ENCODE measurements at regions not wholly inside any gene's neighbourhood (a gene's known extent, or its start where the extent isn't known, plus 50 kb on each side); places are given as distances from the start of the nearest gene placed in this dataset.

- no peak for DNase-seq
These were observed 146.4 kb upstream of the GGTLC1 start for GRCh38 chr20:24134930-24135329.

GRCh38 chr20:24134284-24134683 lies 145.7 kb upstream of the GGTLC1 start:
- DNase-seq = no peak

GRCh38 chr20:24132246-24132645 lies 143.7 kb upstream of the GGTLC1 start:
- DNase-seq = no peak

DNA sequence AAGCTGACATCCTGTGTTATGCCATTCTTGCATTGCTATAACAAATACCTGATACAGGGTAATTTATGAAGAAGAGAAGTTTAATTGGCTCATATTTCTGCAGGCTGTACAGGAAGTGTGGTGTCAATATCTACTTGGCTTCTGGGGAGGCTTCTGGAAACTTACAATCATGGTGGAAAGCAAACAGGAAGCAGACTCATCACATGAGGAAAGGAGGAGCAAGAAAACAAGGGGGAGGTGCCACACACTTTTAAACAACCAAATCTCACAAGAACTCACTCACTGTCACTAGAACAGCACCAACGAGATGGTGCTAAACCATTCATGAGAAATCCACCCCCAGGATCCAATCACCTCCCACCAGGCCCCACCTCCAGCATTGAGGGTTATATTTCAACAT lies 143.1 kb upstream of the GGTLC1 start:
- DNase-seq = no peak

- no peak for DNase-seq
These were observed 142.7 kb upstream of the GGTLC1 start for GRCh38 chr20:24131281-24131680.

GRCh38 chr20:24129641-24130040 lies 141.1 kb upstream of the GGTLC1 start:
- DNase-seq = no peak

- DNase-seq = no peak
These were observed 136.5 kb upstream of the GGTLC1 start for GRCh38 chr20:24124951-24125650.

- DNase-seq = no peak
These were observed 135.4 kb upstream of the GGTLC1 start for GRCh38 chr20:24124003-24124402.

GRCh38 chr20:24118441-24119175 lies 130.0 kb upstream of the GGTLC1 start:
- no peak for DNase-seq

- no peak for DNase-seq
These were observed 129.5 kb upstream of the GGTLC1 start for GRCh38 chr20:24118034-24118433.

DNA sequence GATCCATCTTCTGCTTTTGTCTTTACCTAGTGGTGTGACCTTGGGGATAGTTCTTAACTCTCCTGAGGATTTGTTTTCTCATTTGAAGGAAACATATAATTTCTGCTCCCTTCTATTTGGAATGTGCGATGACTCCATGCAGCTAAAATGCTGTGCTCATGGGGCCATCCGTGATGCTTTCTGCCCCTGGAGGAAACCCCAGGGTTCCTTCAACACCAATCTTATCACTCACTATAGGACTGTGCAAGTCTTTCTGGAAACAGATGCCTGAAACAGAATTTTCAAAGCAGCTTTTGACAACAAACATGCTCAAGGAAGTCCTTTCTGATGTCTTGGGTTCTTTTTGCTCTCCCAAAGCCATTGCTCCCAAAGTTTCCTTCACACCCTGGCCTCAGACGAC lies 128.8 kb upstream of the GGTLC1 start:
- no peak for DNase-seq

DNA sequence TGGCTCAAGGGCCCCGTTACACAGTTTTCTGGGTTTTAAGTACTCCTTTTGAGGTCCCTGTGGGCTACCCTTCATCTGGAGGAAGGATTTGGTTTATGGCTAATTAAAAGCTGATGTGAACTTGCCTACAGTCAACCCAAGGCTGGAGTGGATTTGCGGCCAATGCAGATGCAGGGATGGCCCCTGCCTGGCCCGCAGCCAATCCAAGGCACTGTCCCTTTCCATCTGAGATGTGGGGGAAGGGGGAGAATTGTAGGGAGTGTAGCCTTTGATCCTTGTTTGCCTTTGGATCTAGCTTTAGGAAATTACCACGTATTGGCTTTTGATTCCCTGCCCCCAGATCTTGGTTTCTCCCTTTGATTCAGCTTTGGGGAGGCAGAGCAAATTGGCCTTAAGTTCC lies 128.0 kb upstream of the GGTLC1 start:
- no peak for DNase-seq

- no peak for DNase-seq
These were observed 123.8 kb upstream of the GGTLC1 start for GRCh38 chr20:24112360-24112759.

DNA sequence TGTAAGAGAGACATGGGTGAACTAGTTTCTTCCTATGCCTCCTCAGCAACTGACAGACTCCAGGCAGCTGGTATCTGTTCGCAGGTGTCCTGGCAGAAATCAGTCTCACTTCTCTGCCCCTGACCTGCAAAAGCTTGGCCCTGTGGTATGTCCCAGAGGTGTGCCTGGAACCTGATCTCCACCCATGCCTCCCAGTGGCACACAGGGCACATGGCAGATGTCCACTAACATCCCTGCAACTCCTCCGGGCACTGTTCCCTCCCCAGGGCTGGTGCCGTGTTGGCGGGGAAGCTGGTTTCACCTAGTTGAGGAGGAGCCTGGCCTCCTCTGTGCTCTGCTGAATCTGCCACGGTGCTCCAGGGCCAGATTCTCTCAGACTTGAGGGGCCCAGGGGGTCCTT lies 123.3 kb upstream of the GGTLC1 start:
- no peak for DNase-seq

GRCh38 chr20:24109537-24109936 lies 121.0 kb upstream of the GGTLC1 start:
- DNase-seq = no peak

DNA sequence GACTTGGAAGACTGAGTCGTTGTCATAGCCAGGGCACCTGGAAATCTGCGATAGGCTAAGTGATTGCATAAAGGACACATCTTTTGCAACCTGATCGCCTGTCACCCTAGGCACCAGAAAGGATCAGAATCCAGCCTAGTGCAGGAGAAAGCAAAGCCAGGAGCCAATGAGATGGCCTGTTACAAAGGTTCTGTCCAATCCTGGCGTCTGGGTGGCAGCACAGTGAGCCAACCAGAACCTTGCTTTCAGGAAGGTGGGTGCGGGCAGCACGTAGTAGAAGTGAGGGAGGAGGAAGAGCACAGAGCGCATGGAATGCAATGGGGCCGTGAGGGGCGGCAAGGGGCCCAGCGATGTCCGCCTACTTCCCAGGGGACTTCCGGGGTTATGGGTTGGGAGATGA lies 120.4 kb upstream of the GGTLC1 start:
- no peak for DNase-seq

- DNase-seq = no peak
These were observed 120.0 kb upstream of the GGTLC1 start for GRCh38 chr20:24108581-24108980.

DNA sequence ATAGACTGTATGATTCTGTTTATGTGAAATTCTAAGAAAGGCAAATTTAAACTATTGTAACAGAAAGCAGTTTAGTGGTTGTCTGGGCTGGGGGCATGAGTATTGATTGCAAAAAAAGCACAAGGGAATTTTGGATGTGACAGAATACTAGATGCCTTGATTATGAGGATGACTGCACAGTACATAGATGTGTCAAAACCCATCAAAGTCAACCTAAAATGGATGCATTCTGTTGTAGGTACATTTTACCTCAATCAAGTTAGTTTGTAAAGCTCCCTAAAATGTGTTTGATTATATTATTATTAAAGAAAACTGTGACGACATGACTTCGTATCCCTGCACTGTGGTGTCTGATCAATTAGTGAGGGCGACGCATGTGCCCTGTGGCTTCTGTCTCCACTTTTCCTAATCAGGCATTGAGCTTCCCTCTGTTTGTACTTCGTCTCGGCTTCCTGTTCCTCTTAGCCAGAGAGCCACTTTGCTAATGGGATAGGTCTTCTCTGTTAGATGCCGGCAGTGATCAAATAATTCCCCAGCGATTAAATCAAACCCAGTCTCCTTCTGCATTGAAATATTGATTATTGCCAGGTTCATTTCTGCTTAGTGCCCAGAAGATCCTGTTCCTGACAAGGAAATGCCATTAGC lies 118.3 kb upstream of the GGTLC1 start:
- DNase-seq = no peak

- no peak for DNase-seq
These were observed 117.7 kb upstream of the GGTLC1 start for GRCh38 chr20:24106150-24106800.

- DNase-seq = no peak
These were observed 114.3 kb upstream of the GGTLC1 start for GRCh38 chr20:24102749-24103333.

- DNase-seq = no peak
These were observed 113.7 kb upstream of the GGTLC1 start for GRCh38 chr20:24102290-24102689.

DNA sequence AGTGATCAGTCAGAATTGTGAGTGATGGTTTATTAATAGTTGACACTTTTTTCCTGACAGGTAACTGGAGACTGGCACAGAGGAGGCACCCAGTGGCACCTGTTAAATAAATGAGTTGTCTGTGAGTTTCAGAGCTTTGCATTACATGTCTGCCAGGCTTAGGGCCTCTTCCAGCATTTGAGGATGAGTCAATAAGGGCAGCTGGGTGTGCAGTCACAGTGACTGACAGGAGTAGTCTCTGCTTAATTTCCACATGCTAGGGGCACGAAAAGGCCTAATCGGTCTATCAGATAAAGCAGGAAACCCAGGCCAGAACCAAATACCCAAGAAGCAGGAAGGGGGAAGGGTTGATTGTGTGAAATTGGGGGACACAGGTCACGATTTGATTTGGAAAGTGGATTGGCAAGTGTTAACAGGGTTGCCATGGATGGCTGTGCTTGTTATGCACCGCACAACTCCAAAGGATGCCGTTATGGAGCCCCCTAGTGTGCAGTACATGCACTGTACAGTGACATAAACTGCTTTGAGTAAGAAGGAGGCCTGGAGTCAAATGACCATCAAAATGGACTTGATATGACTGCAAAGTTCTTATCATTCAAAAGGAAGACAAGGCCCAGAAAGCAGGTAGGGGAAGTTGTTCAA lies 111.9 kb upstream of the GGTLC1 start:
- DNase-seq = peak; percentile 32

DNA sequence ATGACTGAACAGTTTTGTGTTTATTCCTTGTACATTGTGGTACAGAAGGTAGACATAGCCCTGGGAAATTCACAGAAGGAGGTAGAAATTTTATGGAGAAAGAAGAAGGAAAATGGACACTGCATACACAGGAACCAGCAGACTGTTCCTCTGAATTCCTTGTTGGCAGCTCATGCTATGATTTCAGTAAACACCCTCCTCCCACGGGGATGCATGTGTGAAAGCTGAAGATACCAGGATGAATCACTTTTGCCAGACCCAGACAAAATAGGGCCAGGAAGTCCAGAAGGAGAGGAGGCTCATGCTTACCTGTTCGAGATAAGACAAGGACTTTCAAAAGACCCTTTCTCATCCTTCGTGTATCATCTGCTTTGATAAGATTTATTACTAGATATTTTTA lies 110.3 kb upstream of the GGTLC1 start:
- DNase-seq = no peak
